ENCODE measurements at regions not wholly inside any gene's neighbourhood (a gene's known extent, or its start where the extent isn't known, plus 50 kb on each side); places are given as distances from the start of the nearest gene placed in this dataset.

DNA sequence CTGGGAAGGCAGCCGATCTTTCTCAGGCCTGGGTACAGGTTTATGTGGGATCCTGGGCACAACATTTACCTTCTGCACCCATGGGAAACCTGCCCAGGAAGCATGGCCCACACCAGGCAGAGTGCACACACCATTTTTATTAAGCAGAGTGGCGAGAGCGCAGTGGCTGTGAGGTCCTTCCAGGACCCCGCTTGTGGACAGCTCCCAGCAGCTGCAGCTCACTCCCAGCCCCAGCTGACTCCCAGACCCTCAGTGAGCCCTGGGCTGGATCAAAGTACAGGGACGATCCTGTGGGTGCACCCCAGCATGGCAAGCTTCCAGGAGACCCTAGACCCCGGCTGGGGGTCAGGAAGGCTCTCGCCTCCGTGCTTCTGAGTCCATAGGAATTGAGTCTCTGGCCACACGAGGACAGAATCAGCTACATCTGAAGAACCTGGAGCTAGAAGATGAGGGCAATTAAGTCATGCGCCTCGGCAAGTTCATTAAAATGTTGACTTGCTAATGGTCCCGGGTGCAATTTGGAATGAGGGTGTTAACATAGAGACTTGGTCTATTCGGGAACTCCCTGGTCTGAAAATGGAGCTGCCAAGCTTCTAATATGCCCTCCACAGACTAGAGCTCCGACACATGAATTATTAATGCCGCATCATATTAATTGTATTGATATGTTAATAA is 65.4 kb upstream of the SLCO4A1 start:
- in situ Hi-C loops (cut with HindIII; ENCODE audit: low sequenced_read_pairs): loop anchor here (5.0 kb wide), 1 partner anchor 35 kb away; no protein-coding TSS in a partner anchor

DNA sequence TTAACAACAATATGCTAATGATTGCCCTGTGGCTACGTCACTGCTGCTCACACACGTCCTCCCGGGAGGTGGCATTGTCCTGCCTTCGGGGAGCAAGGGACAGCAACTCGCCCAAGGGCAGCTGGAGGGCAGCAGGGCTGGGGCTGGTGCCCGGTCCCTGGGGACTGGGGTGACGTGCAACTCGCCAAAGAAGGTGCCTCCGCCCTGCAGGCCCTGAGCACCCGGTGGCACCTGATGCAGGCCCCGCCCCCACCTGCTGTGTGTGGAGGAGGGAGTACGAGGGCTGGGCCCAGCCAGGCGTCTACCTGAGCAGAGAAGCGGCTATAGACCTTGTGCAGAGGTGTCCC is 64.8 kb upstream of the SLCO4A1 start:
- in situ Hi-C loops (cut with HindIII; ENCODE audit: low sequenced_read_pairs): loop anchor here (5.0 kb wide), 1 partner anchor 35 kb away; no protein-coding TSS in a partner anchor

DNA sequence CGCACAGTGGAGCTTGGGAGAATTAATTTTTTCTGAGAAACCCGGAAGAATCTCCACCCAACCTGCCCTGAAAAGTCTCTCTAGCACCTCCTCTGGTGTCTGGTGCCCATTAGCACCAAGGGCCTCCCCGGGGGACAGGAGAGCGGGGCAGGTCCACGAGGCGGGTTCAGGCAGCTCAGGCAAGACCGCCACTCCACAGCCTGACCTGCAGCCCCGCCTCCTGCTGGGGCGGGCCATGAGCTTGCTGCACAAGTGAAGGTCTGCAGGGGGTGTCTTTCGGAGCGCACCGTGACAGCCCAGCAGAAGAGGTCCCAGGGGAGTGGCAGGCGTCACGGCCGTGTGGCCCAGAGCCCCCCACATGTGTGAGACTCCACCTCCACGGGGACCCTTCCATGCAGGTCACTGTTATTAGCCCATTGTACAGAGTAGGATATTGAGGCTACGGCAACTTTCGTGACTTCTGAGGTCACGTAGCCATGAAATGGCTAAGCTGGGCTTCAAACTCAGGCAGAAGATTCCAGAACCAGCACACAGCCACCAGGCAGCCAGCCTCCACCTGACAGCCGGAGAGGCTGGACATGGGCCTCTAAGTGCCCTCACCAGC is 63.9 kb upstream of the SLCO4A1 start:
- in situ Hi-C loops (cut with HindIII; ENCODE audit: low sequenced_read_pairs): loop anchor here (5.0 kb wide), 1 partner anchor 36 kb away; no protein-coding TSS in a partner anchor

DNA sequence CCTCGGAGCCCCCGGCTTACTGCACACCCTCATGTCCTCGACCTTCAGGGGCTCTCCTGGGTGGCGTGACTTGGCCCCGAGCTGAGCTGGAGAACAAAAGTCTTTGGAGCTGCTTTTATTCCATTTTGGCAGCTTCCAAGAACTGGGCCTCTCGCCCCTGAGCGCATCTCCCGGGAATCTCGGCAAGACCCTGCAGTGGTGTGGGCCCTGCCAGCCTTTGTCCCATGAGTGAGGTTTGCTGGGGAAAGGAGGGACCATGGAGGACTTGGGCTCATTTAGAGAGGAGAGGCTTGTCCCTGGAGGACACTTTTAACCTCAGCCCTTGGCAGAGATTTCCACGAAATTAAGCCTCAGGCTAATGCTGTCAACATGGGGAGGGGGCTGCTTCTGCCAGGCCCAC is 62.3 kb upstream of the SLCO4A1 start:
- in situ Hi-C loops (cut with HindIII; ENCODE audit: low sequenced_read_pairs): no loop called here

DNA sequence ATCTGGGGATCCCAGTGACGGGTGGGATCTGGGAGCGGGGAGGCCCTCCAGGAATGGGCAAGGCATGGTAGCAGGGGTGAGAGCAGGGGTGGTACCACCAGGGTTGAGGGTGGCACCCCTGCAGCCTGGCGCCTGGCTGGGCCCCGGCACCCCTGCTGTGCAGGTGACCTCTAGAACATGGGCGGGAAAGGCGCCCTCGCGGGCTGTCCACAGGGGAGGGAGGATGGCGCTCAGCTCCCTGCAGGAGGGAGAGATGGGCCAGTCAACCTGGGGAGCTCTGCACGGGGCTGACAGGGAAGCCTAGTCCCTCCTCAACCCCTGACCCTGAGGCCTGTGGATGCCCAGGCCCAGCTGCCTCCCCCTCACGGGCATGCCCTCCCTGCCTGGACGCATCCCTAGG is 61.6 kb upstream of the SLCO4A1 start:
- in situ Hi-C loops (cut with HindIII; ENCODE audit: low sequenced_read_pairs): no loop called here

DNA sequence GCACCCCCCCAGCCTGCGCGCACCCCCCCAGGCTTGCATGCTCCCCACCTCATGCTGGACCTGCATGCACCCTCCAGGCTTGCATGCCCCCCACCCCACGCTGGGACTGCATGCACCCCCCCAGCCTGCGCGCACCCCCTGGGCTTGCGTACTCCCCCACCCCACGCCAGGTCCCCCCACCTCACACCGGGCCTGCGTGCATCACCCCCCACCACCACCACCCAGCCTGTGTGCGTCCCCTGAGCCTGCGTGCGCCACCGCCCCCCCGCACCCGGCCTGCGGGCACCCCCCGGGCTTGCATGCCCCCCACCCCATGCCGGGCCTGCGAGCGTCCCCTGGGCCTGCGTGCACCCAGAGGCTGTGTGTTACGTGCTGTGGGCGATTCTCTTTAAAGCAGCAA is 61.0 kb upstream of the SLCO4A1 start:
- in situ Hi-C loops (cut with HindIII; ENCODE audit: low sequenced_read_pairs): no loop called here

DNA sequence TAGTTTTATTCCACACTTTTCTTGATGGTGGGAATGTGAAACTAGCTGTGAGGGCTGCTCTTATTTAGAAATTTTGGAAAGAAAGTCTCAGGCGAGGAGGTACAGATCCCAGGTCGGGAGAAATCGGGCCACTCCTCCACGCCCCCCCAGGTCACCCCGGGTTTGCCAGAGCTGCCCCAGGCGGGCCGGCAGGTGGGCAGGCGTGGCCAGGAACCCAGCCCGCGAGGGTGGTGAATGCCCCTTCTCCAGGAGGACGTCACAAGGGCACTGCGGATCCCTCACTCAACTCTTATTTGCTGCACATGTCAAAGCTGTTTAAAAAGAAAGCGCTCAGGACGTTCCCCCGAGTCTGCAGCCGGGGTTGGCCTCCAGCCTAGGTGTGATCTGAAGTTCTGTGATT is 60.5 kb upstream of the SLCO4A1 start:
- in situ Hi-C loops (cut with HindIII; ENCODE audit: low sequenced_read_pairs): no loop called here

DNA sequence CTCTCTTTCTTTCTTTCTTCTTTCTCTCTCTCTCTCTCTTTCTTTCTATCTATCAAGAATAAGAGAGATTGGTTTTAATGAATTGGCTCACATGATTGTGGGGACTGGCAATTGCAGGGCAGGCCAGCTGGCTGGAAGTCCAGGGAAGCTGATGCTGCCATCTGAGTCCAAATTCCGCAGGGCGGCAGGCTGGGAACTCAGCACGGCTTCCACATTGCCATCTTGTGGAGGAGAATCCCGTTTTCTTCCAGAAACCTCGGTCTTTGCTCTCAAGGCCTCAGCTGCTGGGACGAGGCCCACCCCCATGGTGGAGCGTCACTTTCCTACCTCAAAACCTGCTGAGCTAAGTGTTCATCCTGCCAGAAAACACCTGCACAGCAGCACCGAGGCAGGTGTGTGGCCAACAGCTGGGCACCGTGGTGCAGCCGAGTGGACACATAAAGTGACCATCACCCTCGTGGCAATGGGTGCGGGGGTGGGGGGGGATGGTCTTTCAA is 58.8 kb upstream of the SLCO4A1 start:
- in situ Hi-C loops (cut with HindIII; ENCODE audit: low sequenced_read_pairs): no loop called here

DNA sequence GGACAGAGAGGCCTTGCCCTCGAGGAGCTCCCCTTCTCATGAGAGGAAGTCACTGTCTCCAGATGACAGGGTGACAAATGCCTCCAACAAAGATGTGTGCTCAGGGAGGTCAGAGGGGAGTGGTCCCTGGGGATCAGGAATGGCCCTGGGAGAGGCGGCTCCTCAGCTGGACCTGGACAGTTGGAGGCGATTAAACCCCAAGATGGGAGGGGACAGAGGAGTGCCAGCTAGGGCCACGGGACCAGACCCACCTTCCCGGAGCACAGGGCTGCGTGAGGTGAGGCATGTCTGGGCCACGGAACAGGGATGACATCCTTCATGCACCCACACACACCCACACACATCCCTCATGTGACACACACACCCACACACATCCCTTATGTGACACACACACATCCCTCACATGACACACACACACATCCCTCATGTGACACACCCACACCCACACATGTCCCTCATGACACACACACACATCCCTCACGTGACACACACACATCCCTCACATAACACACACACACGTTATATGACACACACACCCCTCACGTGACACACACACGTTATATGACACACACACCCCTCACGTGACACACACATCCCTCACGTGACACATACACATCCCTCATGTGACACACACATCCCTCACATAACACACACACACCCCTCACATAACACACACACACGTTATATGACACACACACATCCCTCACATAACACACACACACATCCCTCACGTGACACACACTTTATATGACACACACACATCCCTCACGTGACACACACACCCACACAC is 57.4 kb upstream of the SLCO4A1 start:
- in situ Hi-C loops (cut with HindIII; ENCODE audit: low sequenced_read_pairs): no loop called here

DNA sequence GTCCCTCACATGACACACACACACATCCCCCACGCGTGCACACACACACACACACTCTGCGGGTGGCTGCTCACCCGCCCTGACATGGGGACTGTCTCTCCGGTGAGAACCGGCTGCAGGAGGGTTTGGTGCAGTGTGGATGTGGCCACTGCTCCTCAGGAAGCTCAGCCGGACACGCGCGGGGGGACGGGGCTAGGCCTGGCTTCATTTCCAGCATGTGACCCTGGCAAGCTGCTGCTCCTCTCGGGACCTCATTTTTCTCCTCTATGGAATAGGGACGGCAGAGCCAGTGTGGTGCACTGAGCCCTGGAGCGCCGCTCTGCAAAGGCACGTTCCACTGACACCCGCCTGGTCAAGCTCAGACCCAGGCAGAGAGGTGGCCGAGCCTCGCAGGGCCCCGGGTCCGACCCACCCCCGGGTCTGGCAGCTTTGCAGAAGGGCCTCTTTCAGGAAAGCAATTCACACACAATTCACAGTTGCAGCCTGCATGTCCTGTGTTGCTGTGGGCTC is 56.8 kb upstream of the SLCO4A1 start:
- in situ Hi-C loops (cut with HindIII; ENCODE audit: low sequenced_read_pairs): no loop called here

DNA sequence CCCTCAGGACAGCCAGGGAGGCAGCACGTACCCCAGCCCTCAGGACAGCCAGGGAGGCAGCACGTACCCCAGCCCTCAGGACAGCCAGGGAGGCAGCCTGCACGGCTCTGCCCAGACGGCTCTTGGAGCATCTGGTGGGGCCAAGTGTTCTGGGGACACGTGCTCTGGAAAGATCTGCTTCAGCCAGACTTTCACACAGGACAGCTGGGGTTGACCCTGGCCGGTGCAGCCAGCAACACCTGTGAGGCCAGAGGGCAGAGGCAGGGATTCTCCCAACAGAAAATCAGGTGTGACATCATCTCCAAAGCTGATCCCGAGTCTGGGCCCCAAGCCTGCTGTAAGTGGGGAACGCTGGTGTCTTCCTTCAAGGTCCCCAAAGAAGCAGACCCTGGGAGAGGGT is 55.5 kb upstream of the SLCO4A1 start:
- in situ Hi-C loops (cut with HindIII; ENCODE audit: low sequenced_read_pairs): no loop called here

DNA sequence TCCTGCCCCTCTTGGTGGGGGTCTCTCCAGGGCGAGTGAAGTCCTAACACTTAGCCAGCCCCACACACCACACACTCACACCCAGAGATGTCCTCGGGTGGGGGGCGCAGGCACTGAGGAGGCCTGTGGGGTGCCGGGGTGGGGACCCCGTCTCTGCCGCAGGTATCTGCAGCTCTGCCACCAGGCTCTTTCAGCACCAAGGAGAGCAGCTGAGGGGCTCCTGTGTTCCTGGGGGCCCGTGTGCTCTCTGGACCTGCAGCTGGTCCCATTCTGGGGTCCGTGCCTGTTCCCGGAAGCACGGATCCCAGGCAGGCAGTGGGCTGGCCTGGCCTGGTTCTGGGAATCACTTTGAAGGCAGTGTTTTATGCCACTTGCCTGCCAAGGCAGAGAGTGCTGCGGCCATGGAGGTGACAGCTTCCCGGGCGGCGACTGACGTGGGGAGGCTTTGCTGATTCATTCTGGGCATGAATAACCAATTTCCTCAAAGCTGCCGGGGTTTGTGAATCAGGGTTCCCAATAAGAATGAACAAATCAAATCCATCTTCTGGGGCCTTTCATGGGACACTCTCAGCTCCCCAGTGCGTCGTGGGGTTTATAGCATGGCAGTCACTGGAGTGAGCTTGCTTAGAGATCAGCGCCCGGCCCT is 54.4 kb upstream of the SLCO4A1 start:
- in situ Hi-C loops (cut with HindIII; ENCODE audit: low sequenced_read_pairs): no loop called here

DNA sequence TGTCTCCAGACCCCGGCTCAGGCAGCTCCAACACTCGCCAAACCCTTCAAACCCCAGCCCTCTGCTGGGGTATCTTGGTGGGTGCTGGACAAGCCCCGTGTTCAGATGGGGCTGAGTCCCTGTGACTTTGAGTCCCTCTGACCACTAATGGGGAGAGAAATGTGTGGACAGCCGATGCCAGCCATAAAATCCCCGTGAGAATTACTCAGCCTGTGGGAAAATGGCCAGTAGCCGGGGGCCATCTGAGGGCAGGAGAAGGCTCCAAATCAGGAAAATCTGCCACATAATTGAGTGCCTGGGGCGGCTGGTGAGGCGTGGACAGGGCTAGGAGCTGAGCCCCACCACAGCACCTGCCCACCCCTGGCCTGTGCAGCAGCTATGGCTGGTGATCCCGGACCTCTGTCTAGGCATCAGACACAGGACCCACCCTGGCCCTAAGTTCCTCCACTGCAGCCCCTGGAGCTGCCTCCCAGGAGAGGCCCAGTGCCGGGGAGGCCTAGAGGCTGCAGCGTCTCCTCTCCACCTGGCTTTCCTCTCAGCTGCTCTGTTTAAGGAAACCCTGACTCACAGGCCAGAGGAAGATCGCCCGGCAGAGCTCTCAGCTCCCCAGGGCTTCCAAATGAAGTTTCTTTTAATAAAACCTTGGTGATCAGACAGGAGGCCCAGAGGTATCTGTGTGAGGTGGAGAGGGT is 53.7 kb upstream of the SLCO4A1 start:
- in situ Hi-C loops (cut with HindIII; ENCODE audit: low sequenced_read_pairs): no loop called here

DNA sequence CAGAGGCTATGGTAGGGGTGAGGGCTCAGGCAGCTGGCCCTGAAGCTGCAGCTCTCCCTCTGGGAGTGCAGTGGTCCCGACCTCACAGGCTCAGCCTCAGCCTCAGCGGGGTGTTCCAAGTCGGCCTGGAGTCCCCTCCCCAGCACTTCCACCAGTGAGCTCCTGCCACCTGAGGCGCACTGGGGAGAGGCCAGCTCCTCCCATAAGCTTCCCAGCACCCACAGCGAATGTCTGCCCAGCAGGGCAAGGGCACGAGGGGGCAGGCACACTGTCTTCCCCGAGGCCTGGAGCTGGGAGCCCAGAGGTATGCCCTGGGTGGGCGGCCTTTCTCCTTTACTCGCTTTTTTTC is 53.2 kb upstream of the SLCO4A1 start:
- in situ Hi-C loops (cut with HindIII; ENCODE audit: low sequenced_read_pairs): no loop called here

DNA sequence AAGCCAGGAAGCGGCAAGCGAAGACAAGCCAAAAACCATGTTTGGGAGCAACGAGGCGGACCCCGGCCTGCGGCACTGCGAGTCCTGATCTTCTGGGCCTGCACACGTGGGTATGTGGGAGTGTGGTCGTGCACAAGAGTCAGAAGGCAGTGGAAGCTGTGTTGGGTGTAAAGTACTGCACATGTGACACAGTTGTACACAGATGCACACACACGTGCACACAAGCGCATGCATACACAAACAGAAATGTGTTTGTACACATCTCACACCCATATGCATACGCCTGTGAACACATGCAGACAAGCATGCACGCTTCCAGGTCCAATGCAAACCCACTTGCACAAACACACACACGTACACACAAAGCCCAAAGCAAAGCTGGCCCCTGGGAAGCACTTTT is 52.6 kb upstream of the SLCO4A1 start:
- in situ Hi-C loops (cut with HindIII; ENCODE audit: low sequenced_read_pairs): no loop called here

DNA sequence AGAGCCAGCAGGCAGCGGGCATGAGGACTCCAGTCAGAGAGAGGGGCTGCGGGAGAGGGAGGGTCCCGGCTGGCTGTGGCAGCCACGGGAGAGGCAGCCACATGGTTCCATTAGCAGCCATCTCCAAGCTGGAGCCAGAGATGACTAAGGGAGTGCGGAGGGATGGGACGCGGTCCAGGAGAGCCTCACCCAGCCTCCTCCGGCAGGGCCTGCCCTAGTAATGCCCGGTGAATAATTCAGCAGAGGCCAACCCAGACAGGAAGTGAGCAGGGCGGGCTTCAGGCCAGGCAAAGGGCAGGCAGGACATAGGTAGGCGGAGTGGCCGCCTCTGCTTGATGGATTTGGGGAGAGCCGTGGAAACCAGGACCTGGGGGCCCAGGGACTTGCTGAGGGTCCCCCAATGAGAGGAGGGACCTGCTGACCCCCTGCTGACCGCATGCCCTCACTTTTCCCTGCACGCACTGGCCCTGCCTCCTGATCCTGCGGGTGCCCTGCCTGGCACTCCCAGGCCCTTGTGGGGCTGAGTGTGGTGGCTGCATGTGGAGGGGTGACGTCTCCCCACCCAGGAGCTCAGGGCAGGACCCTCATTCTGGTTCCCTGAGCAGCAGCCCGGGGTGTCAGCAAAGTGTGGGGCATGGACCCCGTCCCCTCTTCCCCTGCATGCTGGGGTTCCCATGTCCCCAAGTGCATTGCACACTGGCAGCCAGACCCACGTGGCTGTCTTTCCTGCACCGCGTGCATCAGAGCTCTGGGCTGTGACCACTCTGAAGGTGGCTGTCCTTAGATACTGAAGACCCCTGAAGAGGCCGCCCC is 51.8 kb upstream of the SLCO4A1 start:
- in situ Hi-C loops (cut with HindIII; ENCODE audit: low sequenced_read_pairs): no loop called here

DNA sequence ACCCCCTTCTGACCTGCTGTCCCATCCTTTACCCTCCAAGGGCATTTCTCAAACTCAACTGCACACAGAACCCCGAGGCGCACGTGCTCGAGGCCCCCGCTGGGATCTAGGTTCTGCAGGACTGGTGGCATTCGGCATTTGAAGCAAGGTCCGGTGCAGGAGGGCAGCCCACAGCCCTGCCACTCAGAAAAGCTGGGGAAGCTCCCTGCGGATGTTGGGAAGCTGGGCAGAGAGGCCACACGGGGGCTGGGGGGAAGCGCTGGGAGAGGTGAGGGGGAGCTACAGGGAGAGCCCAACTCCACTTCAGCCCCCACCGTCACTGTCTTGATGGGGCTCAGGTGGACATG is 51.2 kb upstream of the SLCO4A1 start:
- in situ Hi-C loops (cut with HindIII; ENCODE audit: low sequenced_read_pairs): no loop called here

DNA sequence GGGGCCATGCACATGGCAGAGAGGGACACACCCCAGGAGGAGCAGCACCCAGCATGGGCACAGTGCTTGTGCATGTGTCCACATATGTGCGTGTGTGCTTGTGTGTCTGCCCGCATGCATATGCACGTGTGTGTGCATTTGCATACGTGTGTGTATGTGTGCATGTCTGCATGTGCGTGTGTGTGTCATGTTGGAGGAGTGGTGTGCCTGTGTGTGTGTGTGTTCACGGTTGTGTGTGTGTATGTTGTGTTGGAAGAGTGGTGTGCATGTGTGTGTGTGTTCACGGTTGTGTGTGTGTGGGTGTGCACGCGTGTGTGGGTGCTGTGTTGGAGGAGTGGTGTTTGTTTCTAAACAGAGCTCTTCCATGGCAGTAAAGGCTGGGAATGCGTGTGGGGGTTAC is 50.7 kb upstream of the SLCO4A1 start:
- in situ Hi-C loops (cut with HindIII; ENCODE audit: low sequenced_read_pairs): no loop called here
